ENCODE measurements at regions not wholly inside any gene's neighbourhood (a gene's known extent, or its start where the extent isn't known, plus 50 kb on each side); places are given as distances from the start of the nearest gene placed in this dataset.

- DNase-seq = no peak
Observed at GRCh38 chr13:75124415-75124814, 357.6 kb downstream of the TBC1D4 start.

GRCh38 chr13:75123428-75123827, 358.5 kb downstream of the TBC1D4 start:
- DNase-seq = no peak

- DNase-seq = no peak
Observed at GRCh38 chr13:75120085-75120484, 361.9 kb downstream of the TBC1D4 start.

GRCh38 chr13:75115171-75115570, 366.8 kb downstream of the TBC1D4 start:
- DNase-seq = no peak

- no peak for DNase-seq
Observed at GRCh38 chr13:75103976-75104375, 378.0 kb downstream of the TBC1D4 start.

GRCh38 chr13:75102001-75102716, 379.8 kb downstream of the TBC1D4 start:
- DNase-seq = no peak

- no peak for DNase-seq
Observed at GRCh38 chr13:75101348-75101747, 380.6 kb downstream of the TBC1D4 start.

- DNase-seq = no peak
Observed at GRCh38 chr13:75092143-75092542, 389.8 kb downstream of the TBC1D4 start.

GRCh38 chr13:75091718-75092117, 390.3 kb downstream of the TBC1D4 start:
- no peak for DNase-seq

- no peak for DNase-seq
Observed at GRCh38 chr13:75090872-75091615, 390.9 kb downstream of the TBC1D4 start.

- no peak for DNase-seq
Observed at GRCh38 chr13:75088915-75089314, 393.1 kb downstream of the TBC1D4 start.

GRCh38 chr13:75079226-75079625, 402.7 kb downstream of the TBC1D4 start:
- DNase-seq = no peak

- DNase-seq = no peak
Observed at GRCh38 chr13:75076476-75076875, 405.5 kb downstream of the TBC1D4 start.

- DNase-seq = no peak
Observed at GRCh38 chr13:75073786-75074185, 408.2 kb downstream of the TBC1D4 start.

- DNase-seq = no peak
Observed at GRCh38 chr13:75072891-75073290, 409.1 kb downstream of the TBC1D4 start.

- no peak for DNase-seq
Observed at GRCh38 chr13:75072368-75072767, 409.6 kb downstream of the TBC1D4 start.

- no peak for DNase-seq
Observed at GRCh38 chr13:75071796-75072195, 410.2 kb downstream of the TBC1D4 start.

- no peak for DNase-seq
Observed at GRCh38 chr13:75071395-75071794, 410.6 kb downstream of the TBC1D4 start.

GRCh38 chr13:75061909-75062308, 420.1 kb downstream of the TBC1D4 start:
- no peak for DNase-seq

GRCh38 chr13:75055296-75055695, 426.7 kb downstream of the TBC1D4 start:
- DNase-seq = no peak

- DNase-seq = no peak
Observed at GRCh38 chr13:75052616-75053015, 429.4 kb downstream of the TBC1D4 start.

GRCh38 chr13:75050419-75051046, 431.4 kb downstream of the TBC1D4 start:
- DNase-seq = no peak

GRCh38 chr13:75049735-75050335, 432.1 kb downstream of the TBC1D4 start:
- DNase-seq = no peak

- DNase-seq = no peak
Observed at GRCh38 chr13:75042807-75043206, 439.2 kb downstream of the TBC1D4 start.
